GM15510 (cell line): ENCODE measurements at regions not wholly inside any gene's neighbourhood (a gene's known extent, or its start where the extent isn't known, plus 50 kb on each side); places are given as distances from the start of the nearest gene placed in this dataset.

Experiments
- POLR2A ChIP-seq: IDR thresholded peaks from 3 replicates; pipeline ENCODE4 v1.6.1; 2011; ENCODE audit warnings: borderline replicate concordance; ENCODE audit not compliant: insufficient read length; ENCODE audit errors: extremely low read depth

DNA sequence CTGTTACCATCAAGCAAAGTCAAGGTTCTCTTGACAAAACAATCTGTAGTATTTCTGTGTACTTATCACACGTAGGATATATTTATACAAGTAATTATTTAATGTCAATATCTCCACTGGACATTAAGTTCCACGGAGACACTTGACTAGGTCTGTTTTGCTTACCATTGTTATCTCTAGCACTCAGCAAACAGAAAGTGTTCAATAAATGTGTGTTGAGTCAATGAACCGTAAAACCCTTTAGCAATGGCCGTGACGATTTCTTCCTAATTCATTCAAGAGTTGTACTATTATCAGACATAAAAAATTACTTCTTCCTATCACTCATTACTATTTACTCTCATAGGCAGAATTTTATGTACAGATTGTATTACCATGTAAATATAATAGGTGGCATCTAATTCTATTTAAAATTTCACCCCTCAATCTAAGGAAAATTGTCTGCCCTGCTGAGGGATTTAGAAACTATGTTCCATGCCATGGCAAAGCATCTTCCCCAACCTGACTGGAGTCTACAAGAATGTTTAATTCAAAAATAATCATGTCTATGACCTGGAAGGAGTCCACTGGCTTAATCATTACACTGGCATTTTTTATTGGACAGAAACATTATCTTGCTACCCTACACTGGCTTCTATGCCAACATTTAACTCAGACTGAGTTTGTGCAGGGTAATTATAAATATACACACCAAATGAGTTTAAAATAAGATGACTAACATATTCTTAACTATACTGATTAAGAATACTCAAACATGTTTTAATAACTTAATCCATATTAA lies 301.9 kb downstream of the ZEB2 start:
- no peak for TF ChIP-seq POLR2A

DNA sequence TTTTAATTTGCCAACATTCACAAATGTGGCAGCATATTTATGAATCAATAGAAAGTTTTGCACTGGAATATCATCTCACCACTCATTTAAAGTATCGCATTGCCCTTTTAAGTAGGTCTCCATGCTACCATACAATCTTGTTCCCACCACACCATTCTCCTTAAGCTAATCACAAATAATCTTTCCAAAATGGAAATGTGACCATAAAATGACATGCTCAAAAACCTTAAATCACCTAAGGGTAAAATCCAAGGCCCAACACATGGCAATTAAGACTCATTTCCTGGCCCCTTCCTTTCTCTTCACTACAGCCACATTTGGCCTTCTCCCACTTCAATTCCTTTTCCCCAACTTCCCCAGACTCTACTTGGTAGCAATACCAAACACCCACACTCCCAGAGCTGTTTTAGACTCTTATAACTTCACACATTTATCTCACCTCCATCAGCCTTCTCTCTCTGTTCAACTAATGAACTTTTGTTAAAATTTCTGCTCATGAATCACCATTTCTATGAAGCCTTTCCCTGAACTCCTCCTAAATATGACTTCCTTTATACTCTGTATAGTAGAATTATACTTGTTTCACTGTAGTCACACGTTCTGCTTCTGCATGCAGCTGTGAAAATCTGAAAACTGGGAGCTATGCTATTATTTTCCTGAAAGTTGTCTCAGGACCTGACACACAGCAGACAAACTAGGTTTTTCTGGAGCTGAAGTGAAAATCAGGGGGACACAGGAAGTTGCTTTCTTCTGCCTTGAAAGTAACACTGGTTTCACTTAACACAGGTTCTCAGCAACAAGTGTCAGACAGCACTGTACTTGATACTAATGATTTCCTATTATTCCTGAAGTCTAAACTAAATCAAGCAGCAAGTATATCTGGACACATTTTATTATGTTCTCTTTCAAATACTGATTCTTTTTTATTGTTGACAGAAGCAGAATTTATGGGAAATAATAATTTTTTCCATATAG lies 303.9 kb downstream of the ZEB2 start:
- TF ChIP-seq POLR2A, result no peak

GRCh38 chr2:144215207-144215606 lies 304.7 kb downstream of the ZEB2 start:
- TF ChIP-seq POLR2A, result no peak

GRCh38 chr2:144213797-144214196 lies 306.1 kb downstream of the ZEB2 start:
- TF ChIP-seq POLR2A, result no peak

DNA sequence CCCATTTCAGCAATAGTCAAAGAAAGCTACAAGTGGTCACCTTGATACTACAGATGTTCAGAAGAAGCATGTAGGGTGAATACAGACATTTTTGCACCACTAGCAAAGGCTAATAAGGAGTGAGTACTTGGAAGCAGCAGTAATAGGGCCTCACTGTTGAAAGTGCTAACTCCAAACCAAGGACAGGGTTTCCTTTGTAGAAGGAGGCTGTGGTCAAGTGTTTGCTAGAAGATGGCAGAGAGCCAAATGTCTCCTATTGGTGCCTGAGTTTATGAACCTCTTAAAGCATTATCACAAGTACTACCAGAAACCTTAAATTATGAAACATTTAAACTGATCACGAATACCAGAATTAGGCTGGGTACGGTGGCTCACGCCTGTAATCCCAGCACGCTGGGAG lies 308.1 kb downstream of the ZEB2 start:
- TF ChIP-seq POLR2A, result no peak

DNA sequence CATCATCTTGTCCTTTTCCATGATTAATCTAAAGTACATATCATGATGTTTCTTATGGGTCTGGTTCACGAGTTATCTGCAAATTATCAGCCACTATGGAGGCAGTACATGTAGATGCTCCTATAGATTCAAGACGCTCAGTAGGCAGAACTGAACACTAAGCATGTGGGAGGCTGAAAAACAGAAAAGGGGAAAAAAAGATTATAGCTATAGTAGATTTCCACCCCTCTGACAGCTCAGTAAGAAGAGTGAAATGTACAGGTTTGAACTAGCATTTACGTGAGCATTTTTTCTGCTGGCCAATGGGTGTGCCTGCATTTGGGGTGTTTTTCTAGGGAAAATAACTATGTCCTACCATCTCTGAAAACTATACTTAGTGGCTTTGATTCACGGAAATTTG lies 308.9 kb downstream of the ZEB2 start:
- TF ChIP-seq POLR2A, result no peak

GRCh38 chr2:144210076-144210475 lies 309.8 kb downstream of the ZEB2 start:
- TF ChIP-seq POLR2A, result no peak

- TF ChIP-seq POLR2A, result no peak
These were observed 311.0 kb downstream of the ZEB2 start for GRCh38 chr2:144208924-144209323.

DNA sequence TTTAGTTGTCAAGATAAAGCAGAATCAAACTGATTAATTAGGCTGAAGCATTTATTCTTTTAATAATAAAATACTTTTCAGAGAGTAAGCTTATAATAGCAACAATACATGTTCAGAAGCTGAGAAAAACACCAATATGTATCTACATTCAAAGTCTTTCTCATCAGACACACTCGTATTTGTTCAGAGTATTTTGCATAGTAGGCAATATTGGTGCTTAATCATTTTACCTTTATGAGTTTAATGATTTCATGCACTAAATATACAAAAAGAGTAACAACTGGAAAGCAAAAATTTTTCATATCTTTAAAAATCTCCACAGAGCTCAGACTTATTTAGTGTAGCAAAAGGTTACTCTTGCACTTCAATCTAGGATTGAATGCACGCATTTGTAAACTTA lies 313.9 kb downstream of the ZEB2 start:
- TF ChIP-seq POLR2A, result no peak

DNA sequence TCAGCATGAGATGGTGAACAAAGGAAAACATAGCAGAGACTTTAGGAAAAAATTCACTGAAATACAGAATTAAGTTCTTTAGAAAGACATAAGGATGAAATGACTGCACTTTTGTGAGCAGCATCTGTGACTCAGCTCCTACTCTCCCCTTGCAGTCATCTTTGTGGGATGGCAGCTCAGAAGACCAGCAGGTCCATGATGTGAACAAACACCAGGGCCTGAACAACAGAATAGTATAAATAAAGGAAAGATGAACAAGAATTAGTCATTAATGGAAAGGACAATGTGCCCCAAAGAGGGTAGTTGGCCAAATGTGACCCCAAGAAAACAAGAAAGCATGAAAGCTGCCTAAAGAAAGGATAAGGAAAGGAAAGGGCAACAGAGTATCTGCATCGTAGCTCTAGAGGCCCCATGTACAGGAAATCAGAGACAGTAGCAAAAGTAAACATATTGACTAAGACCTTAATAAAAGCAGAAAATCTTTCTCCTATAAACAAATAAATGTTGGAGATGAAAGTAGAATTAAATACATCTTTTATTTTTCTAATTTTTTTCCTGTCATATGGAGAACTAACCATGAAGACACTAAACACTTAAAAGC lies 318.0 kb downstream of the ZEB2 start:
- no peak for TF ChIP-seq POLR2A

GRCh38 chr2:144201126-144201525 lies 318.8 kb downstream of the ZEB2 start:
- TF ChIP-seq POLR2A, result no peak

- no peak for TF ChIP-seq POLR2A
These were observed 321.8 kb downstream of the ZEB2 start for GRCh38 chr2:144198116-144198515.

GRCh38 chr2:144194326-144195071 lies 325.4 kb downstream of the ZEB2 start:
- TF ChIP-seq POLR2A, result no peak

GRCh38 chr2:144190908-144191605 lies 328.9 kb downstream of the ZEB2 start:
- TF ChIP-seq POLR2A, result no peak

- no peak for TF ChIP-seq POLR2A
These were observed 336.2 kb downstream of the ZEB2 start for GRCh38 chr2:144183727-144184126.

GRCh38 chr2:144181001-144181400 lies 338.9 kb downstream of the ZEB2 start:
- no peak for TF ChIP-seq POLR2A
